ENCODE measurements at regions not wholly inside any gene's neighbourhood (a gene's known extent, or its start where the extent isn't known, plus 50 kb on each side); places are given as distances from the start of the nearest gene placed in this dataset.
A peak's percentile ranks its signal among the peaks of the same experiment; 100 is the strongest.

GRCh38 chr13:72657379-72657778 lies 70.0 kb downstream of the MZT1 start:
- Histone ChIP-seq H3K4me3 (ENCODE audit: low read length) (no peak overlapping the region), H3K9ac (ENCODE audit: low read length) (no peak overlapping the region), H3K4me1 (ENCODE audit: control insufficient read depth, insufficient read depth, low read length) (no peaks in the 10 kb centered on the region)

DNA sequence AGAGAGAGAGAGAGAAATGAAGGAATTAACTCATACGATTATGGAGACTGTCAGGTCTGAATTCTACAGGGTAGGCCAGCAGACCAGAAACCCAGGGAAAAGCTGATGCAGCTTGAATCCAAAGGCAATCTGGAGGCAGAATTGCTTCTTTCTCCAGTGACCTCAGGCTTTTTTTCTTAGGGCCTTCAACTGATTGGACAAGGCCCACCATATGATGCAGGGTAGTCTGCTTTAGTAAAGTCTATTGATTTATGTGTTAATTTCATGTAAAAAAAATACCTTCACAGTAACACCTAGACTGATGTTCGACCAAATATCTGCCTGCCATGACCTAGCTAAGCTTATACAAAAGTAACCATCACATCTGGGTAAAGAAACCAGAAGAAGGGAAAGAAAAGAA lies 71.1 kb downstream of the MZT1 start:
- DNase-seq (ENCODE audit: low read depth): no peak
- Histone ChIP-seq H3K36me3 (ENCODE audit: control insufficient read depth, insufficient read depth, low read length, severe bottlenecking) (no peaks in the 10 kb centered on the region), H3K4me3 (ENCODE audit: low read length) (no peak overlapping the region), H3K4me1 (ENCODE audit: control insufficient read depth, insufficient read depth, low read length) (no peaks in the 10 kb centered on the region), H3K9ac (ENCODE audit: low read length) (no peak overlapping the region), H3K27me3 (replicated peaks; ENCODE audit: control insufficient read depth, insufficient read depth, low read length) (peaks cover 7% of the 10 kb centered on the region), H3K9me3 (ENCODE audit: control insufficient read depth, low read length) (no peaks in the 10 kb centered on the region)

More at GRCh38 chr13:72657379-72657778, 70.0 kb downstream of the MZT1 start:
- Histone ChIP-seq H3K27me3 (replicated peaks; ENCODE audit: control insufficient read depth, insufficient read depth, low read length) (peaks cover 6% of the 10 kb centered on the region), H3K9me3 (ENCODE audit: control insufficient read depth, low read length) (no peaks in the 10 kb centered on the region), H3K36me3 (ENCODE audit: control insufficient read depth, insufficient read depth, low read length, severe bottlenecking) (no peaks in the 10 kb centered on the region)
- no peak for DNase-seq (ENCODE audit: low read depth)

- Histone ChIP-seq H3K27me3 (replicated peaks; ENCODE audit: control insufficient read depth, insufficient read depth, low read length) (peaks cover 11% of the 10 kb centered on the region), H3K36me3 (ENCODE audit: control insufficient read depth, insufficient read depth, low read length, severe bottlenecking) (no peaks in the 10 kb centered on the region), H3K9ac (ENCODE audit: low read length) (no peak overlapping the region), H3K9me3 (ENCODE audit: control insufficient read depth, low read length) (no peaks in the 10 kb centered on the region), H3K4me1 (ENCODE audit: control insufficient read depth, insufficient read depth, low read length) (no peaks in the 10 kb centered on the region), H3K4me3 (ENCODE audit: low read length) (no peak overlapping the region)
- DNase-seq (ENCODE audit: low read depth): no peak
Measured at GRCh38 chr13:72653506-72653905, 73.9 kb downstream of the MZT1 start.

- no peak overlapping the region for H3K9ac ChIP-seq (ENCODE audit: low read length)
- H3K27me3 ChIP-seq (replicated peaks; ENCODE audit: control insufficient read depth, insufficient read depth, low read length): peaks cover 8% of the 10 kb centered on the region
- H3K4me1 ChIP-seq (ENCODE audit: control insufficient read depth, insufficient read depth, low read length): no peaks in the 10 kb centered on the region
- H3K9me3 ChIP-seq (ENCODE audit: control insufficient read depth, low read length): no peaks in the 10 kb centered on the region
- no peak overlapping the region for H3K4me3 ChIP-seq (ENCODE audit: low read length)
- no peaks in the 10 kb centered on the region for H3K36me3 ChIP-seq (ENCODE audit: control insufficient read depth, insufficient read depth, low read length, severe bottlenecking)
- no peak for DNase-seq (ENCODE audit: low read depth)
Measured at GRCh38 chr13:72652681-72653080, 74.7 kb downstream of the MZT1 start.

DNA sequence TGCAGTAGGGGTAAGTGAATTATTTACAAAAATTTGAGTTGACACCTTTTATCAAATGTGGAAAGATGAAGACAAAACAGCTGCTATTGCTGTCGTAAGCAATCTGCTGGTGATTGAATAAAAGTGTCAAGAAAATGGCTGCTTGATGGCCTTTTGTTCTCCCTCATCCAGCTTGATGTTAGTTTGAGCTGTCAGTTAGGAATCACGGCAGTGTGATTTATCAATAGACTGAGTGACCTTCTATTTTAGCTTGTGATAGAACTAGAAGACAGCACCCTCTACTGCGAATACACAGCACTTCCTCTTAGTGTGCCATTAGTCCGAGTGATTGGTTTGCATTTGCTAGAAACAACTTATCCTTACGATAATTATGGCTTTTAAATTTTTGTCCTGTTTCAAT lies 76.3 kb downstream of the MZT1 start:
- Histone ChIP-seq H3K36me3 (ENCODE audit: control insufficient read depth, insufficient read depth, low read length, severe bottlenecking) (no peaks in the 10 kb centered on the region), H3K9me3 (ENCODE audit: control insufficient read depth, low read length) (no peaks in the 10 kb centered on the region), H3K27me3 (replicated peaks; ENCODE audit: control insufficient read depth, insufficient read depth, low read length) (peaks cover 15% of the 10 kb centered on the region), H3K4me1 (ENCODE audit: control insufficient read depth, insufficient read depth, low read length) (no peaks in the 10 kb centered on the region), H3K4me3 (ENCODE audit: low read length) (no peak overlapping the region), H3K9ac (ENCODE audit: low read length) (no peak overlapping the region)
- no peak for DNase-seq (ENCODE audit: low read depth)

DNA sequence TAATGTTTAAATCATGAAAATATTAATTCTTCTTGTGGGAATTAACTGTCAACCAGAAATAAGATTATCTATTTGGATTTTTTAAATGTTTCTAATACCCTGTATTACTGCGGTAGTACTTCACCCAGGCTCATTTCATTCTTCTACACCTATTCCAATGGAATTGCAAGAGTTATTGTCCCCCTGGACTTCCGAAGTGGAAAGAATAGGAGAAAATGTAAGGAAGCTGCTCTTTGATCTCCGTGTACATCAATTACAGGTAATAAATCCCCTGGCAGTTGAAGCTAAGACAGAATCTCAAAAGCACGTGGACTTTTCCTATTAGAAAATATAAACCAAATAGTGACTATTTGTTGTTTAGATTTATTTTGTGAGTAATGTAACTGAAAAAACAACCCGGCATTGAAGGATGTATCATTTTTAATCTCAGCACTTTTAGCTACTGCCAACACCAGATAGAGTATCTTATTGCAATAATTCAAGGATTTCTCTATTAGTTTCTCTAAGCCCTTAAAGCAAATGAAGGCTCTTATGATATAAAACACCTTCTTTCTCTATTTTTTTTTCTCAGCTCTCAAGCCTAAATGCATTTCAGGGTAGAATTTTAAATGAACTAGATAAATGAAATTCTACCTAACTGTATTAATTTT lies 77.3 kb downstream of the MZT1 start:
- no peak overlapping the region for H3K4me3 ChIP-seq (ENCODE audit: low read length)

DNA sequence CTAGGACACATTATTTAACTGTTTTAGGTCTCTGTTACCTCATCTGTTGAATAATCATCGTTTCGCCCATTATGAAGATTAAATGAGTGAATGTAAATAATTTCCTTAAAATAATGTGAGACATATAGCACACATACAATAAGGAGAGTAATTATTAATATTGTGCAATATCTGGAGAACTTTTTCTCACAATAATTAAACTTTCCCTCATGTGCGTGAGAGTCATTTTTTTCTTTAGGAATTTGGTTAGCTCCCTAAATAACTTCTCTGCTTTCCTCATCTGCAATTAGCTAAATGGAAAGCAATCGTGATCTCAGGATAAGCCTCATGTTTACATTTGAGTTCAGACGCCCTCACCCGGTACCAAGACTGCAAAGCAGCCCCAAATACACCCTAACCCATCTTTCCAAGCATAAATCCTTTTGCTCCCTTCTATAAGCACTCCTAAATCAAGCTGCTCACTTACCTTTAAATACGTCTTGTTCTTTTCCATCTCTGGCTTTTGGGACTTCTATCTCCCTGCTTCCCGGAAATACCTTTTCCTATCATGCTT lies 78.8 kb downstream of the MZT1 start:
- Histone ChIP-seq H3K4me1 (ENCODE audit: control insufficient read depth, insufficient read depth, low read length) (no peaks in the 10 kb centered on the region), H3K4me3 (ENCODE audit: low read length) (no peak overlapping the region), H3K27me3 (replicated peaks; ENCODE audit: control insufficient read depth, insufficient read depth, low read length) (peaks cover 22% of the 10 kb centered on the region), H3K36me3 (ENCODE audit: control insufficient read depth, insufficient read depth, low read length, severe bottlenecking) (no peaks in the 10 kb centered on the region), H3K9me3 (ENCODE audit: control insufficient read depth, low read length) (no peaks in the 10 kb centered on the region), H3K9ac (ENCODE audit: low read length) (no peak overlapping the region)
- DNase-seq (ENCODE audit: low read depth): peak; percentile 9

More for the DNA sequence above, 77.3 kb downstream of the MZT1 start:
- no peaks in the 10 kb centered on the region for H3K9me3 ChIP-seq (ENCODE audit: control insufficient read depth, low read length)
- no peak overlapping the region for H3K9ac ChIP-seq (ENCODE audit: low read length)
- H3K4me1 ChIP-seq (ENCODE audit: control insufficient read depth, insufficient read depth, low read length): no peaks in the 10 kb centered on the region
- no peak for DNase-seq (ENCODE audit: low read depth)
- H3K27me3 ChIP-seq (replicated peaks; ENCODE audit: control insufficient read depth, insufficient read depth, low read length): peaks cover 15% of the 10 kb centered on the region
- H3K36me3 ChIP-seq (ENCODE audit: control insufficient read depth, insufficient read depth, low read length, severe bottlenecking): no peaks in the 10 kb centered on the region

GRCh38 chr13:72647422-72647821 lies 80.0 kb downstream of the MZT1 start:
- no peaks in the 10 kb centered on the region for H3K9me3 ChIP-seq (ENCODE audit: control insufficient read depth, low read length)
- DNase-seq (ENCODE audit: low read depth): no peak
- peaks cover 19% of the 10 kb centered on the region for H3K27me3 ChIP-seq (replicated peaks; ENCODE audit: control insufficient read depth, insufficient read depth, low read length)
- H3K4me1 ChIP-seq (ENCODE audit: control insufficient read depth, insufficient read depth, low read length): peaks cover 3% of the 10 kb centered on the region
- no peaks in the 10 kb centered on the region for H3K36me3 ChIP-seq (ENCODE audit: control insufficient read depth, insufficient read depth, low read length, severe bottlenecking)
- no peak overlapping the region for H3K9ac ChIP-seq (ENCODE audit: low read length)
- no peak overlapping the region for H3K4me3 ChIP-seq (ENCODE audit: low read length)

GRCh38 chr13:72645521-72645920 lies 81.9 kb downstream of the MZT1 start:
- H3K9me3 ChIP-seq (ENCODE audit: control insufficient read depth, low read length): no peaks in the 10 kb centered on the region
- peaks cover 3% of the 10 kb centered on the region for H3K4me1 ChIP-seq (ENCODE audit: control insufficient read depth, insufficient read depth, low read length)
- DNase-seq (ENCODE audit: low read depth): no peak
- no peak overlapping the region for H3K4me3 ChIP-seq (ENCODE audit: low read length)
- H3K36me3 ChIP-seq (ENCODE audit: control insufficient read depth, insufficient read depth, low read length, severe bottlenecking): no peaks in the 10 kb centered on the region
- H3K9ac ChIP-seq (ENCODE audit: low read length): no peak overlapping the region
- H3K27me3 ChIP-seq (replicated peaks; ENCODE audit: control insufficient read depth, insufficient read depth, low read length): peaks cover 18% of the 10 kb centered on the region

- no peak overlapping the region for H3K4me3 ChIP-seq (ENCODE audit: low read length)
- no peak overlapping the region for H3K9ac ChIP-seq (ENCODE audit: low read length)
- peak; percentile 79 for DNase-seq (ENCODE audit: low read depth)
Measured at GRCh38 chr13:72643311-72643989, 84.0 kb downstream of the MZT1 start.

DNA sequence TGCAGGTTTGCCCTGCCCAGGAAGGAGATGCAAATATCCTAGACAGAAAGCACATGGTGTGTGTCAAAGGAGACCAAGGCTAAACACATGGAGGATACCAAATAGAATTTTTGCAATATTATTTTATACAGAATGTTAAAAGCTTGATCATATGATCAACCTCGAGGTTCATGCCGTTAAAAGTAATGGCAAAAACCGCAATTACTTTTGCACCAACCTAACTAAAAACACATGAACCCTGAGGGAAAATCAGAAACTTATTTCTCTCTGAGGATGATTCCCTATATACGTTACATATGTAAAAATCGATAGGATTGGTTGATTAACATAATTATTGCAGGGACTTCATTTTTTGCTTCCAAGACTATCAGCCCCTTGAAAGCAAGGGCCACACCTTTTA lies 88.1 kb downstream of the MZT1 start:
- DNase-seq (ENCODE audit: low read depth): no peak
- peaks cover 4% of the 10 kb centered on the region for H3K27me3 ChIP-seq (replicated peaks; ENCODE audit: control insufficient read depth, insufficient read depth, low read length)
- no peaks in the 10 kb centered on the region for H3K9me3 ChIP-seq (ENCODE audit: control insufficient read depth, low read length)
- peaks cover 3% of the 10 kb centered on the region for H3K4me1 ChIP-seq (ENCODE audit: control insufficient read depth, insufficient read depth, low read length)
- no peaks in the 10 kb centered on the region for H3K36me3 ChIP-seq (ENCODE audit: control insufficient read depth, insufficient read depth, low read length, severe bottlenecking)
- no peak overlapping the region for H3K4me3 ChIP-seq (ENCODE audit: low read length)
- H3K9ac ChIP-seq (ENCODE audit: low read length): no peak overlapping the region

More at GRCh38 chr13:72643311-72643989, 84.0 kb downstream of the MZT1 start:
- Histone ChIP-seq H3K4me1 (ENCODE audit: control insufficient read depth, insufficient read depth, low read length) (peaks cover 3% of the 10 kb centered on the region), H3K27me3 (replicated peaks; ENCODE audit: control insufficient read depth, insufficient read depth, low read length) (peaks cover 15% of the 10 kb centered on the region), H3K36me3 (ENCODE audit: control insufficient read depth, insufficient read depth, low read length, severe bottlenecking) (no peaks in the 10 kb centered on the region), H3K9me3 (ENCODE audit: control insufficient read depth, low read length) (no peaks in the 10 kb centered on the region)

All from adipocyte (in vitro differentiated cells).